Heart left ventricle (tissue), 13 donors: ENCODE measurements at regions not wholly inside any gene's neighbourhood (a gene's known extent, or its start where the extent isn't known, plus 50 kb on each side); places are given as distances from the start of the nearest gene placed in this dataset.

Experiments
- POLR2A ChIP-seq, 2 donors: fragments of 450-650 bp; IDR thresholded peaks; one replicate each; pipeline ENCODE4 v1.6.1; 2017; ENCODE audit warnings: antibody characterized with exemption in 2 of 2, mild to moderate bottlenecking in 2 of 2, moderate library complexity in 2 of 2
- TF ChIP-seq, protein P1 (sequence below), 12 donors: fragments of 200-600 bp; sonication (generic) in 4 of 12; IDR thresholded peaks; one replicate each; pipeline versions ENCODE4 v1.5.0 to v1.8.0; 2018 to 2022; ENCODE audit warnings: antibody characterized with exemption in 12 of 12, mild to moderate bottlenecking in 5 of 12
- donor health status: ischemic (EF 13 %, LVEDD 7.1; RV severe dilation, severe dysfunction).
- donor health status: DM: no; HTN: yes; CAD: no.
- donor health status: DM: no; HTN: no; CAD: no.
- donor health status: ischemic (EF 25% LVEDD 6.9; RV normal size, moderate dysfunction).
- donor health status: ischemic (EF 25% LVEDD 5.7; RV mildly dilated, moderate dysfunction).
- donor health status: ischemic (EF 35%, LVEDD 5.7; RV mildly dilated, moderate dysfunction).
- donor health status: nonischemic (EF 11% LVEDD 7.7; RV severe dilation, severe dysfunction).
- donor health status: DM: yes; HTN: yes; CAD: no.
- donor health status: PGD.
- donor health status: ischemic (EF 29% LVEDD 5.4; RV normal size, mild dysfunction).
- donor health status: nonischemic (EF 23%, LVEDD 6.1; RV moderate dilation, normal function).

DNA sequence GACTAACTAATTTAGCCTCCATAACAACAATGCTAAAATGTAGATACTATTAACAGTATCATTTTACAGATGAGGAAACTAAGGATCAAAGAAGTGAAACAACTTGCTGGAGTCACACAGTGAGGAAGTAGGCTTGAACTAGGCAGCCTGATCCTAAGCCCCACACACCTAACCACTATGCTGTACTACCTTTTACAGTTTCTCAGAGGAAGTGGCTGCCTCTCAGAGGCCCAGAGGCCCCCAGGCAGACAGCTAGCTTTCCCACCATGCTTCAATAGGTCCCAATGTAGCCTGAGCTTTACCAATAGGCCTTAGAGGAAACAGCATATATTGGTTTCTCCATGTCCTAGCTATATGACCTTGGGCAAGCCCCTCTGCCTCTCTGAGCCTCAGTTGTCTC lies 69.4 kb upstream of the PJA1 start:
- TF ChIP-seq, protein P1, sequence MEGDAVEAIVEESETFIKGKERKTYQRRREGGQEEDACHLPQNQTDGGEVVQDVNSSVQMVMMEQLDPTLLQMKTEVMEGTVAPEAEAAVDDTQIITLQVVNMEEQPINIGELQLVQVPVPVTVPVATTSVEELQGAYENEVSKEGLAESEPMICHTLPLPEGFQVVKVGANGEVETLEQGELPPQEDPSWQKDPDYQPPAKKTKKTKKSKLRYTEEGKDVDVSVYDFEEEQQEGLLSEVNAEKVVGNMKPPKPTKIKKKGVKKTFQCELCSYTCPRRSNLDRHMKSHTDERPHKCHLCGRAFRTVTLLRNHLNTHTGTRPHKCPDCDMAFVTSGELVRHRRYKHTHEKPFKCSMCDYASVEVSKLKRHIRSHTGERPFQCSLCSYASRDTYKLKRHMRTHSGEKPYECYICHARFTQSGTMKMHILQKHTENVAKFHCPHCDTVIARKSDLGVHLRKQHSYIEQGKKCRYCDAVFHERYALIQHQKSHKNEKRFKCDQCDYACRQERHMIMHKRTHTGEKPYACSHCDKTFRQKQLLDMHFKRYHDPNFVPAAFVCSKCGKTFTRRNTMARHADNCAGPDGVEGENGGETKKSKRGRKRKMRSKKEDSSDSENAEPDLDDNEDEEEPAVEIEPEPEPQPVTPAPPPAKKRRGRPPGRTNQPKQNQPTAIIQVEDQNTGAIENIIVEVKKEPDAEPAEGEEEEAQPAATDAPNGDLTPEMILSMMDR (IDR thresholded peaks at IDR 0.05), result no peak
- no peak for TF ChIP-seq POLR2A (IDR thresholded peaks at IDR 0.05)
